HepG2 (cell line): ENCODE measurements at regions not wholly inside any gene's neighbourhood (a gene's known extent, or its start where the extent isn't known, plus 50 kb on each side); places are given as distances from the start of the nearest gene placed in this dataset.

Source experiments
- ATAC-seq: fragments of 200-7000 bp; cut with Tn5 transposase; 3 replicates; pipeline ENCODE4 v1.9.1; 2020; ENCODE audit warnings: mild to moderate bottlenecking, moderate library complexity
- BruUV-seq: library from RNA; stranded (reverse); fragments of 400-500 nt; replicated peaks from 2 replicates; lab custom pipeline; 2021; lab: Mats Ljungman, UMichigan
- CTCF ChIA-PET: fragments of 300-600 bp; formaldehyde crosslinking; extraction: SDS; loops from one replicate; lab custom pipeline; 2021; ENCODE audit warnings: low total read pairs, inconsistent platforms, low intra/inter-chr PET ratio; lab: Yijun Ruan, JAX
- POLR2A ChIA-PET: fragments of 350-600 bp; sonication (Branson Sonifier 250); formaldehyde crosslinking; loops from one replicate; lab custom pipeline; 2020; ENCODE audit warnings: antibody characterized with exemption, inconsistent platforms; lab: Yijun Ruan, JAX
- DNase-seq: peaks from one replicate; pipeline ENCODE4 v3.0.0-alpha.2; 2015; ENCODE audit warnings: low spot score
- FAIRE-seq: peaks from 3 replicates; lab custom pipeline; 2011; peaks lifted over from hg19 to GRCh38; lab: Jason Lieb, UNC
- H2AFZ ChIP-seq: one replicate; pipeline ENCODE4 v1.6.1; 2011; ENCODE audit warnings: low read length, inconsistent platforms
- H3K27ac ChIP-seq: fragments of 300-600 bp; 3 replicates; pipeline ENCODE4 v1.8.0; 2011; ENCODE audit warnings: mixed run types, mild to moderate bottlenecking, mixed read lengths, low read length, inconsistent platforms; ENCODE audit not compliant: insufficient read depth; ENCODE audit errors: extremely low read length
- H3K27me3 ChIP-seq, 2 experiments: fragments of 200-600 bp in 1 of 2; 2 replicates in 1 of 2; 3 replicates in 1 of 2; pipeline versions ENCODE4 v1.6.0 to v1.8.0; 2011; ENCODE audit warnings: low read length in 2 of 2, mild to moderate bottlenecking in 2 of 2, moderate library complexity in 2 of 2, inconsistent platforms in 1 of 2; ENCODE audit not compliant: insufficient read depth in 2 of 2, control insufficient read depth in 1 of 2
- H3K36me3 ChIP-seq, 2 experiments: fragments of 200-600 bp in 1 of 2; replicated peaks in 1 of 2; 2 replicates in 1 of 2; 3 replicates in 1 of 2; pipeline versions ENCODE4 v1.5.1 to v1.8.0; 2011; ENCODE audit warnings: low read length in 2 of 2, inconsistent platforms in 1 of 2; ENCODE audit not compliant: insufficient read depth in 2 of 2, control insufficient read depth in 1 of 2
- H3K4me1 ChIP-seq: 2 replicates; pipeline ENCODE4 v1.5.1; 2012; ENCODE audit warnings: low read length, inconsistent platforms; ENCODE audit not compliant: insufficient read depth
- H3K4me2 ChIP-seq: 2 replicates; pipeline ENCODE4 v1.6.0; 2011; ENCODE audit warnings: low read depth, low read length, inconsistent platforms
- H3K4me3 ChIP-seq, 3 experiments: fragments of 200-600 bp in 1 of 3; sonication (generic), shearing (Covaris generic) in 1 of 3; replicated peaks in 1 of 3; 2 replicates each; pipeline ENCODE4 v1.5.1; 2011 to 2016; ENCODE audit warnings: low read length in 3 of 3, inconsistent platforms in 2 of 3, low read depth in 2 of 3, mild to moderate bottlenecking in 2 of 3, control low read depth in 1 of 3, mixed read lengths in 1 of 3; ENCODE audit not compliant: insufficient read depth in 1 of 3
- H3K79me2 ChIP-seq: one replicate; pipeline ENCODE4 v1.6.1; 2011; ENCODE audit warnings: low read length, inconsistent platforms; ENCODE audit not compliant: insufficient read depth
- H3K9ac ChIP-seq: 2 replicates; pipeline ENCODE4 v1.6.0; 2011; ENCODE audit warnings: mild to moderate bottlenecking, low read depth, low read length, inconsistent platforms; ENCODE audit not compliant: insufficient read depth
- H3K9me3 ChIP-seq: 2 replicates; pipeline ENCODE4 v1.5.1; 2012; ENCODE audit warnings: mild to moderate bottlenecking, low read length
- H4K20me1 ChIP-seq: 2 replicates; pipeline ENCODE4 v1.6.0; 2011; ENCODE audit warnings: inconsistent platforms, mild to moderate bottlenecking, low read length, moderate library complexity; ENCODE audit not compliant: insufficient read depth
- DPF2 ChIP-seq: sonication (generic); formaldehyde crosslinking; IDR thresholded peaks from 2 replicates; pipeline ENCODE4 v1.4.0; 2020; ENCODE audit warnings: mild to moderate bottlenecking, low read depth, missing genetic modification reagents, borderline replicate concordance
- GATAD2A ChIP-seq: IDR thresholded peaks from 2 replicates; pipeline ENCODE4 v1.6.1; 2016
- HOXA3 ChIP-seq: sonication (generic); formaldehyde crosslinking; IDR thresholded peaks from 2 replicates; pipeline ENCODE4 v1.5.0; 2020; ENCODE audit warnings: missing genetic modification reagents
- ISL2 ChIP-seq: sonication (generic); formaldehyde crosslinking; IDR thresholded peaks from 2 replicates; pipeline ENCODE4 v1.5.0; 2020; ENCODE audit warnings: missing genetic modification reagents
- JUNB ChIP-seq: sonication (generic); formaldehyde crosslinking; IDR thresholded peaks from 2 replicates; pipeline ENCODE4 v1.8.0; 2022; ENCODE audit warnings: missing genetic modification reagents, mild to moderate bottlenecking, borderline replicate concordance
- MBNL3 ChIP-seq: fragments of 250-450 bp; sonication (Bioruptor Pico); conservative IDR thresholded peaks from 2 replicates; pipeline ENCODE4 v1.8.0; 2022; ENCODE audit warnings: mild to moderate bottlenecking, inconsistent platforms
- NFE2L1 ChIP-seq: sonication (generic); formaldehyde crosslinking; IDR thresholded peaks from 2 replicates; pipeline ENCODE4 v1.4.0; 2020; ENCODE audit warnings: missing genetic modification reagents, mild to moderate bottlenecking, borderline replicate concordance
- REST ChIP-seq, 2 experiments: IDR thresholded peaks; 2 replicates each; pipeline ENCODE4 v1.6.1; 2011 to 2012; ENCODE audit warnings: low read length in 2 of 2, borderline replicate concordance in 1 of 2, low read depth in 1 of 2, mild to moderate bottlenecking in 1 of 2, moderate library complexity in 1 of 2
- SETDB1 ChIP-seq: sonication (generic); formaldehyde crosslinking; IDR thresholded peaks from 2 replicates; pipeline ENCODE4 v1.5.1; 2020; ENCODE audit warnings: missing genetic modification reagents, mild to moderate bottlenecking, borderline replicate concordance
- TAF1 ChIP-seq: sonication (generic); formaldehyde crosslinking; IDR thresholded peaks from 2 replicates; pipeline ENCODE4 v1.4.0; 2020; ENCODE audit warnings: missing genetic modification reagents
- TOPORS ChIP-seq: sonication (generic); formaldehyde crosslinking; IDR thresholded peaks from 2 replicates; pipeline ENCODE4 v1.8.0; 2023; ENCODE audit warnings: mild to moderate bottlenecking, missing genetic modification reagents
- ZBTB3 ChIP-seq: sonication (generic); formaldehyde crosslinking; IDR thresholded peaks from 2 replicates; pipeline ENCODE4 v1.4.0; 2020; ENCODE audit warnings: low read depth, mild to moderate bottlenecking, moderate library complexity, missing genetic modification reagents, borderline replicate concordance
- ZBTB49 ChIP-seq: sonication (generic); formaldehyde crosslinking; IDR thresholded peaks from 2 replicates; pipeline ENCODE4 v1.4.0; 2020; ENCODE audit warnings: missing genetic modification reagents, borderline replicate concordance
- ZNF367 ChIP-seq: sonication (generic); formaldehyde crosslinking; IDR thresholded peaks from 2 replicates; pipeline ENCODE4 v1.4.0; 2020; ENCODE audit warnings: missing genetic modification reagents, borderline replicate concordance
- ZNF616 ChIP-seq: sonication (generic); formaldehyde crosslinking; IDR thresholded peaks from 2 replicates; pipeline ENCODE4 v1.5.0; 2020; ENCODE audit warnings: low read depth, mild to moderate bottlenecking, missing genetic modification reagents
- ZNF83 ChIP-seq: sonication (generic); formaldehyde crosslinking; IDR thresholded peaks from 2 replicates; pipeline ENCODE4 v1.4.0; 2020; ENCODE audit warnings: missing genetic modification reagents, mild to moderate bottlenecking, borderline replicate concordance
- WGBS: methylation state at CpG from one replicate; pipeline ENCODE4 v1.1.6; 2017; ENCODE audit warnings: low lambda C conversion rate; 5-methylcytosine and 5-hydroxymethylcytosine counted together
- in situ Hi-C: cut with HindIII; loops from 2 replicates; pipeline ENCODE4 v1.10.0; 2017; ENCODE audit warnings: low pct_unique_long_range_greater_than_20kb; ENCODE audit not compliant: extremely low pct_ligation_motif_present
- intact Hi-C: fragments of 100-400 bp; cut with micrococcal nuclease; formaldehyde crosslinking; loops from one replicate; pipeline ENCODE4 v1.10.0; 2022; ENCODE audit not compliant: unreplicated experiment
- TF ChIP-seq, protein P1 (sequence below): sonication (generic); formaldehyde crosslinking; IDR thresholded peaks from 2 replicates; pipeline ENCODE4 v1.8.1; 2023; ENCODE audit warnings: missing genetic modification reagents, mild to moderate bottlenecking, borderline replicate concordance
- TF ChIP-seq, protein P2 (sequence below): sonication (generic); formaldehyde crosslinking; IDR thresholded peaks from 2 replicates; pipeline ENCODE4 v1.8.1; 2023; ENCODE audit warnings: mild to moderate bottlenecking, missing genetic modification reagents

DNA sequence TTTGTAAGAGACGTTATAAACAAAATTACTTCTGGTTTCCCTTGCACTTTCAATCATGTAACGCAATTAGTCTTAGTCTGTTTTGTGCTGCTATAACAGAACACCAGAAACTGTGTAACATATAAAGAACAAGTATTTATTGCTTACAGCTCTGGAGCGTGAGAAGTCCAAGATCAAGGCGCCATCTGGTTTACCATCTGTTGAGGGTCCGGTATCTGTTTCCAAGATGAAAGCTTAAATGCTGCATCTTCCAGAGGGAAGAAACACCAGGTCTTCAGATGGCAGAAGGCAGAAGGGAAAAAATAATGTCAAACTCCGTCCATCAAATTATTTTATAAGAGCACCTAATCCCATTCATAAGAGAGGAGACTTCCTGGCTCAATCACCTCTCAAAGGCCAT lies 474.1 kb downstream of the PDGFC start:
- Histone ChIP-seq H3K79me2 (no peaks in the 10 kb centered on the region), H3K27ac (no peak overlapping the region), H3K4me2 (no peak overlapping the region), H3K9ac (no peak overlapping the region), H3K27me3 (no peaks in the 10 kb centered on the region), H3K36me3 (no peaks in the 10 kb centered on the region), H3K9me3 (no peaks in the 10 kb centered on the region), H3K4me3 (no peak overlapping the region), H2AFZ (no peak overlapping the region), H4K20me1 (no peaks in the 10 kb centered on the region), H3K4me1 (no peaks in the 10 kb centered on the region)
- no peak for ATAC-seq
- POLR2A ChIA-PET, result no interaction called here
- TF ChIP-seq REST (IDR thresholded peaks at IDR 0.05; ENCODE audit: borderline replicate concordance in 1 of 2, low read depth in 1 of 2, low read length in 2 of 2) (no peak), TOPORS (CRISPR knock-in tag) (no peak), ZBTB3 (CRISPR knock-in tag) (no peak), SETDB1 (CRISPR knock-in tag) (no peak), TAF1 (no peak), HOXA3 (CRISPR knock-in tag) (no peak), ZBTB49 (CRISPR knock-in tag) (no peak), ZNF367 (no peak), GATAD2A (CRISPR knock-in tag) (no peak), ISL2 (CRISPR knock-in tag) (no peak), NFE2L1 (CRISPR knock-in tag) (no peak), DPF2 (CRISPR knock-in tag) (no peak), MBNL3 (CRISPR knock-in tag) (no peak), ZNF83 (no peak), JUNB (CRISPR knock-in tag) (no peak), ZNF616 (CRISPR knock-in tag) (no peak)
- TF ChIP-seq, protein P1, sequence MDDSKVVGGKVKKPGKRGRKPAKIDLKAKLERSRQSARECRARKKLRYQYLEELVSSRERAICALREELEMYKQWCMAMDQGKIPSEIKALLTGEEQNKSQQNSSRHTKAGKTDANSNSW (CRISPR knock-in tag), result no peak
- TF ChIP-seq, protein P2, sequence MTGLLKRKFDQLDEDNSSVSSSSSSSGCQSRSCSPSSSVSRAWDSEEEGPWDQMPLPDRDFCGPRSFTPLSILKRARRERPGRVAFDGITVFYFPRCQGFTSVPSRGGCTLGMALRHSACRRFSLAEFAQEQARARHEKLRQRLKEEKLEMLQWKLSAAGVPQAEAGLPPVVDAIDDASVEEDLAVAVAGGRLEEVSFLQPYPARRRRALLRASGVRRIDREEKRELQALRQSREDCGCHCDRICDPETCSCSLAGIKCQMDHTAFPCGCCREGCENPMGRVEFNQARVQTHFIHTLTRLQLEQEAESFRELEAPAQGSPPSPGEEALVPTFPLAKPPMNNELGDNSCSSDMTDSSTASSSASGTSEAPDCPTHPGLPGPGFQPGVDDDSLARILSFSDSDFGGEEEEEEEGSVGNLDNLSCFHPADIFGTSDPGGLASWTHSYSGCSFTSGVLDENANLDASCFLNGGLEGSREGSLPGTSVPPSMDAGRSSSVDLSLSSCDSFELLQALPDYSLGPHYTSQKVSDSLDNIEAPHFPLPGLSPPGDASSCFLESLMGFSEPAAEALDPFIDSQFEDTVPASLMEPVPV (CRISPR knock-in tag), result no peak
- 19% methylated on average over 6 of the region's 6 CpGs for WGBS
- BruUV-seq, result no TSS peak
- no peak for DNase-seq
- intact Hi-C loops (no loop called here), in situ Hi-C loops (no loop called here)
- CTCF ChIA-PET, result no interaction called here
- no peak for FAIRE-seq
